Mesodermal cell (in vitro differentiated cells): ENCODE measurements at regions not wholly inside any gene's neighbourhood (a gene's known extent, or its start where the extent isn't known, plus 50 kb on each side); places are given as distances from the start of the nearest gene placed in this dataset.

Source experiments
- H3K27ac ChIP-seq: 2 replicates; pipeline ENCODE4 v1.7.0; 2013; ENCODE audit warnings: mild to moderate bottlenecking, low read depth, low read length, moderate library complexity; ENCODE audit not compliant: severe bottlenecking
- H3K36me3 ChIP-seq: 2 replicates; pipeline ENCODE4 v1.7.1; 2013; ENCODE audit warnings: mild to moderate bottlenecking, low read length, moderate library complexity; ENCODE audit not compliant: control insufficient read depth, insufficient read depth
- H3K4me1 ChIP-seq: one replicate; pipeline ENCODE4 v1.7.1; 2013; ENCODE audit warnings: mild to moderate bottlenecking, low read length; ENCODE audit not compliant: insufficient read depth, control insufficient read depth, poor library complexity, severe bottlenecking
- H3K4me3 ChIP-seq: 2 replicates; pipeline ENCODE4 v1.7.0; 2013; ENCODE audit warnings: low read length, control low read depth, mild to moderate bottlenecking; ENCODE audit not compliant: insufficient read depth, poor library complexity, severe bottlenecking; ENCODE audit errors: extremely low read depth
- H3K9me3 ChIP-seq: 2 replicates; pipeline ENCODE4 v1.7.1; 2013; ENCODE audit warnings: mild to moderate bottlenecking, low read length, moderate library complexity; ENCODE audit not compliant: control insufficient read depth
- WGBS, 2 experiments: methylation state at CpG; one replicate each; pipeline ENCODE4 v1.1.5; 2013; ENCODE audit warnings: missing lambda C conversion rate in 2 of 2; ENCODE audit not compliant: insufficient coverage in 2 of 2; 5-methylcytosine and 5-hydroxymethylcytosine counted together

DNA sequence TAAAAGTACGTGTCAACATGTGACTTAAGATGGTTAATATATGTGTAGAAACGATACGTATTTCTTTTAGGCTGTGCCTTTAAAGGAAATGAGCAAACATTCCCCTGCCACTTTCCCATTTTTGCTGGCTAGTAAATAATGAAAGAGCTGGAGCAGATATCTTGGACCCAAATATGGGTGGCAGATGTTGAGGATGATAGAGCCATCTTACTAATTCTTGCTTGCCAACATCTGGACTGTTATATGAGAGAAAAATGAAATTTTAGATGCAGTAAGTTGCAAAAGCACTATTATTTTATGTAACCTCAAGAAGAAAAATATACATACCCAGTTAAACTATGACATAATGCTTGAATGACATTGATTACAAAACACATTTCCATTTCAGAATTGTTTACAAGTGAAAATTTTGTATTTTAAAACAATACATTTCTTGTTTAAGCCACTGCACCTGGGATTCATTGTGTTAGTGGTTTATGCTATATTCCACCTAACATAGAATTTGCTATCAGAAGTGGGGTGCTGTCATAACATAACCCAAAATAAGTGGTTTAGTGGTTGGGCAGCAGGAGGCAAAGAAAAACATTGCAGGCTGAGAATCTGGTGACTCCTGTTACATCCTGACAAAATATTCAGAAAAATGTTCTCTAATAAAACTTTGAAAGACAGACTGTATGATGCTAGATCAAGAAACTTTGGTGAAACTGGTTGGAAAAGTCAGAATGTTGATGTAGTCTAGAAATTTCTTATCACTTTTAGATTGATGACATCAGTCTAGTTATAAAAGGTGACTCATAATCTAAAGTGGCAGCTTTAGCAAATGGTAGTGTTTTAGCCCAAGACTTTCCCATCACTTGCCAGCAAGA is 305.0 kb downstream of the PTEN start:
- Histone ChIP-seq H3K9me3 (peaks cover 5% of the 10 kb centered on the region), H3K4me1 (peaks cover 3% of the 10 kb centered on the region), H3K4me3 (no peak overlapping the region), H3K27ac (no peak overlapping the region), H3K36me3 (no peaks in the 10 kb centered on the region)
- WGBS, 2 experiments, result 82% methylated on average over 3 of the region's 3 CpGs; no CpG with 5 or more reads in 1 of the 2 experiments

GRCh38 chr10:88169037-88169319 is 305.6 kb downstream of the PTEN start:
- Histone ChIP-seq H3K27ac (no peak overlapping the region), H3K4me3 (no peak overlapping the region)

DNA sequence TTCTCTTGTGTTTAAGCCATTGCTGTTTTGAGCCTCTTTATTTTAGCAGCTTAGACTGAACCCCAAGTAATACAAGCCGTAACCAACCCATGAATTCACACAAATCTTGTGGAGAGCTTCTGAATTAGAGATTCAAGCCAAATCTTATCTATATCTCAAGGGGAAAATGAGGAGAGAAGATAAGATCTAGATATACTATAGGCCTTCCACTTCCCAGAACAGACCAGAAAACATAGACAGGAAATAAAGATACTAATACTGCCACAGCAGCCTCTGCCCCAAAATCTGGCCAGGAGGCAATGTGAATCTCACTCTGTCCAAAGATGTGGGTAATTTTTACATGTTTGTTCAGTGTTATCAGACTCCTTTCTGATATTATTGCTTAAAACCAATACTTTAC is 307.2 kb downstream of the PTEN start:
- no peak overlapping the region for H3K27ac ChIP-seq
- peaks cover 3% of the 10 kb centered on the region for H3K4me1 ChIP-seq
- peaks cover 5% of the 10 kb centered on the region for H3K9me3 ChIP-seq
- H3K36me3 ChIP-seq, result no peaks in the 10 kb centered on the region
- H3K4me3 ChIP-seq, result no peak overlapping the region
- no CpG with 5 or more reads among the region's 1 CpG for whole genome bisulfite sequencing, 2 experiments

More at GRCh38 chr10:88169037-88169319, 305.6 kb downstream of the PTEN start:
- Histone ChIP-seq H3K9me3 (peaks cover 5% of the 10 kb centered on the region), H3K36me3 (no peaks in the 10 kb centered on the region), H3K4me1 (peaks cover 3% of the 10 kb centered on the region)

- H3K36me3 ChIP-seq, result no peaks in the 10 kb centered on the region
- no peak overlapping the region for H3K4me3 ChIP-seq
- H3K9me3 ChIP-seq, result peaks cover 5% of the 10 kb centered on the region
- no CpG with 5 or more reads among the region's 1 CpG for WGBS, 2 experiments
- no peaks in the 10 kb centered on the region for H3K4me1 ChIP-seq
- no peak overlapping the region for H3K27ac ChIP-seq
These were observed 308.7 kb downstream of the PTEN start for GRCh38 chr10:88172159-88172558.

- Histone ChIP-seq H3K4me3 (no peak overlapping the region), H3K27ac (no peak overlapping the region), H3K4me1 (no peaks in the 10 kb centered on the region), H3K9me3 (peaks cover 3% of the 10 kb centered on the region), H3K36me3 (no peaks in the 10 kb centered on the region)
- WGBS, 2 experiments, result 77 to 79% methylated on average over 4 to 5 of the region's 5 CpGs
These were observed 311.0 kb downstream of the PTEN start for GRCh38 chr10:88174391-88174790.

- Histone ChIP-seq H3K9me3 (no peaks in the 10 kb centered on the region), H3K27ac (no peak overlapping the region), H3K4me3 (no peak overlapping the region), H3K4me1 (no peaks in the 10 kb centered on the region), H3K36me3 (no peaks in the 10 kb centered on the region)
These were observed 315.3 kb downstream of the PTEN start for GRCh38 chr10:88178758-88179157.

DNA sequence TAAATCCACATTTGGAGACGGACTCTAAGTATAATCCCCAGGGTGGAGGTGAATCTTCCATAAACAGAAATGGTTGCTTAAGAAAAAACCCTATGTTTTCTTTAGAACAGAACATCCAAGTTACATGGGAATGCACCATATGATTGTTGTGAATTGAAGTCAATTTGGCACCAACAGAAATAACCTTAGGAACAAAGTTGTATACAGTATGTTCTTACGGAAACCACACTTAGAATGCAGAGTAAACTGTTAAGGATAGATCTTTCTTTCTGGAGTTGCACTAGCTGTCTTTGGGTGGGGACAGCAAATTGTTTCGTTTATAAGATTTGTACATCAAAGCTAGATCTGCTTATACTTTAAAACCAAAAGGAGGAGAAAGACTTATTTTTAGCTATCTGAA is 316.4 kb downstream of the PTEN start:
- H3K4me3 ChIP-seq, result no peak overlapping the region
- H3K36me3 ChIP-seq, result no peaks in the 10 kb centered on the region
- 100% methylated on average over 1 of the region's 3 CpGs; no CpG with 5 or more reads in 1 of the 2 experiments for WGBS, 2 experiments
- no peaks in the 10 kb centered on the region for H3K4me1 ChIP-seq
- H3K27ac ChIP-seq, result no peak overlapping the region
- H3K9me3 ChIP-seq, result no peaks in the 10 kb centered on the region

DNA sequence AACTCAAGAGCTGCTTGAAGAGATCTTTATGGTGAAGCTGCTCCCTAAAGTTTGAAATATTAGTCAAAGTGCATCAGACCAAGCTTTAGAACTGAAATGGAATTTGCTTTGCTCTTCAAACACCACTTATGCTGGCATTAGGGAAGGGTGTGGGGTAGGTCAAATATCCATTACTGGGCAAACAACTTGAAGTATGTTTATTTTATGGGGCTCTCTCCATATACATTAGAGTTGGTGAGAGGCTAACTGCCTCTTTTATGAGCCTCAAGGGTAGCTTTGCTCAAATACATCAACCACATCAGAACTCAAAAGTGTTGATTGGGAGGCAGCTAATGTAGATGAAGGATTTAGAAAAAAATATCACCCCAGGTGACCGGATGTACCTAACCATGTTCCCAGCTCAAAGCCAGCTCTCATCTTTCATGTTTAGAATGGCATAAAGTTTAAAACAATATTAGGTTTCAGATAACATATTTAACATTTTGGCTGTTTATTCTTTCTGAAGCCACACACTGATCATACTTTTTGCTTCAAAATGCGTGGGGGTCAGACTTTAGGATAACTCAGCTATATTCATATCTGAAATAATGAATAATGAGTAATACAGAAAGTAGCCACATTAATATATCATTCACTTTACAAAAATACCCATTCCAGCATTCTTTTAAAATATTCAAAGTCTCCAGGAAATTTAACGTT is 318.6 kb downstream of the PTEN start:
- WGBS, 2 experiments, result no CpG with 5 or more reads among the region's 3 CpGs
- Histone ChIP-seq H3K4me3 (no peak overlapping the region), H3K9me3 (no peaks in the 10 kb centered on the region), H3K27ac (no peak overlapping the region), H3K4me1 (no peaks in the 10 kb centered on the region), H3K36me3 (no peaks in the 10 kb centered on the region)

DNA sequence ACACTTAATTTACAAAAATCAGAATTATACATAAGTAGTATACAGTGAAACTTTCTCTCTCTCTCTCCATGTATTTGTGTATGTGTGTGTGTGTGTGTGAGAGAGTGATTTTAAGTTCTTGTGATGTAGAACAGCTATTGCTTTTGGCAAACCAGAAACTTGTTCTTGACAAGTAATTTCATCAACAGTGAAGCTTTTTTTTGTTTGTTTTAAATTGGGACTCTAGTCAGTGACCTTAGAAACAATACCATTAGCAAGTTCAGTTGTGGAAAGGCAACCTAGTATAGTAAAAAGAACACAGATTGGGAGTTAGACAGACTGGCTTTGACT is 319.1 kb downstream of the PTEN start:
- H3K9me3 ChIP-seq, result no peaks in the 10 kb centered on the region
- no peak overlapping the region for H3K4me3 ChIP-seq
- H3K27ac ChIP-seq, result no peak overlapping the region
- H3K36me3 ChIP-seq, result no peaks in the 10 kb centered on the region
- H3K4me1 ChIP-seq, result no peaks in the 10 kb centered on the region

- no peak overlapping the region for H3K4me3 ChIP-seq
- H3K4me1 ChIP-seq, result no peaks in the 10 kb centered on the region
- 100% methylated on average over 1 of the region's 3 CpGs for WGBS, 2 experiments
- H3K27ac ChIP-seq, result no peak overlapping the region
- H3K36me3 ChIP-seq, result no peaks in the 10 kb centered on the region
- no peaks in the 10 kb centered on the region for H3K9me3 ChIP-seq
These were observed 321.3 kb downstream of the PTEN start for GRCh38 chr10:88184543-88185297.

DNA sequence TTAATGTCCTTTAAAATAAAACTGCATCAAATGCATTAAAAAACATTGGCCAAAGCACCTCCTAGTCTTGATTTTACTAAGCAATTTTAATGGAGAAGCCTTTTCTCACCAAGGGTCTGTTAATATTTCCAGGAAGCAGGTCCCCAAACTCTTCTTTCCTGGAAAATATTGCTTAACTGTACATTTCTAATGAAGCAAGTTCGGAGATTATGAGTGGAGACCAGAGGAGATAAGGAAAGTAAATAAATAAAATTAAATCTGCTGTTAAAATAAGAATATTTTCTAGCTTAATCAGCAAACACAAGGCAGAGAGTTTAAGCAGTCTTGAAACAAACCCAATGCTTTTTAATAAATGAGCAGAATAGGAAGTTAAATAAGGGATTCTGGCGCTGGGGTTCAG is 322.4 kb downstream of the PTEN start:
- H3K4me3 ChIP-seq, result no peak overlapping the region
- H3K36me3 ChIP-seq, result no peaks in the 10 kb centered on the region
- H3K9me3 ChIP-seq, result no peaks in the 10 kb centered on the region
- no CpG with 5 or more reads among the region's 2 CpGs for WGBS, 2 experiments
- no peak overlapping the region for H3K27ac ChIP-seq
- no peaks in the 10 kb centered on the region for H3K4me1 ChIP-seq
